ENCODE measurements at regions not wholly inside any gene's neighbourhood (a gene's known extent, or its start where the extent isn't known, plus 50 kb on each side); places are given as distances from the start of the nearest gene placed in this dataset.
"Not testable (repeated sequence)": the region's sequence is repeated elsewhere in the genome, so short reads cannot be mapped to it uniquely, and the experiment has no call there.

DNA sequence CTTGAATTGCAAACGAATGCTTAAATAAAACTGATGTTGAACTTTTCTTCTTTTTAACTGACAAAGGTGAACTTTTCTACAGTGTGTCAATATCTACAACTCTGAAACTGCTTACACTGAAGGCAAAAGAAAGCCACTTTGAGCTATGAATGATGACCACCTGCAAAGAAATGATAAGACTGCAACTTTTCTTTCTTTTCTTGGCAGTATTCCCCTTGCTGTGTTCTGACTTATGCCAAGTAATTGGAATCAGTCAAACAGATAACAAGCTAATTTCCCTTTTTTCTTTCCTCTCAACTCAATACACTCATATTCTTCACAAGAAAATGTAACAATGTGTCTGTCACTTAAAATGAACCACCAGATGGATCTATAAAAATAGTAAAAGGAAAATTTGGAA, 588.1 kb upstream of the BRINP3 start:
- Histone ChIP-seq H3K9me1 (ENCODE audit: control insufficient read depth, extremely low read depth, insufficient read depth, low read length) (no peaks in the 10 kb centered on the region), H3K4me1 (ENCODE audit: control insufficient read depth, extremely low read depth, insufficient read depth, low read length) (no peaks in the 10 kb centered on the region), H3K36me3 (ENCODE audit: control insufficient read depth in 2 of 2, extremely low read depth in 1 of 2, insufficient read depth in 2 of 2, low read length in 2 of 2) (no peaks in the 10 kb centered on the region), H3K27ac (ENCODE audit: control insufficient read depth, insufficient read depth, low read length) (no peak overlapping the region), H2AFZ (ENCODE audit: control insufficient read depth, low read length) (no peak overlapping the region), H4K20me1 (ENCODE audit: control insufficient read depth, extremely low read depth, insufficient read depth, low read length) (no peaks in the 10 kb centered on the region), H3K79me2 (ENCODE audit: control insufficient read depth, insufficient read depth, low read length) (no peaks in the 10 kb centered on the region), H3K27me3 (ENCODE audit: control insufficient read depth, extremely low read depth, insufficient read depth, low read length) (no peaks in the 10 kb centered on the region), H3K9ac (ENCODE audit: control insufficient read depth, extremely low read depth, insufficient read depth, low read length) (no peak overlapping the region), H3K4me2 (ENCODE audit: control insufficient read depth, extremely low read depth, insufficient read depth, low read depth, low read length) (no peak overlapping the region), H3K9me3 (ENCODE audit: control insufficient read depth, low read depth, low read length) (no peaks in the 10 kb centered on the region), H3K4me3 (ENCODE audit: control insufficient read depth in 2 of 3, extremely low read depth in 1 of 3, insufficient read depth in 2 of 3, low read depth in 1 of 3, low read length in 3 of 3) (no peak overlapping the region)
- dilution Hi-C loops (cut with MboI; ENCODE audit: extremely low pct_ligation_motif_present, low sequenced_read_pairs) = no loop called here
- FAIRE-seq (no peak), DNase-seq (ENCODE audit: low read depth, low spot score) (no peak)
- no peak for TF ChIP-seq CTCF (optimal IDR thresholded peaks at IDR 0.05 in 1 of 3, IDR thresholded peaks at IDR 0.05 in 1 of 3, conservative IDR thresholded peaks at IDR 0.05 in 1 of 3; ENCODE audit: extremely low read depth in 1 of 3, insufficient read depth in 2 of 3, low read length in 3 of 3)
- no peak for TF ChIP-seq EZH2 (IDR thresholded peaks at IDR 0.05; ENCODE audit: low read length)

DNA sequence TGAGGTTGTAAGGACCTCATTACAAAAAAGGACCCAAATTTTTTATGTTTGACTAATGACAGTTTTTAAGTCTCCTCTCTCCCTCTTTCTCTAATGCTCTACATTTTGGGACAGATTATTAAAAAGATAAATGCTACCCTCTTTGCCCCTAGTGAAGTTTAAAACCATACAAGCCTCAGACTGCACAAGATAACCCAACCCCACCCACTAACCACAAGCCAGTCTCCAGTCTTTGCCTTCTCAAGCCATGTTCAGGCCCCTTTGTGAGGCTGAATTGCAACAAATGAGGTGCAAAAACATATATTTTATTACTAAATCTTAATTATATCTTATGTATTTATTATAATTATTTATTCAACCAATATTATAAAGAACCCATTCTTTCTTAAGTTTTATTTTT, 597.2 kb upstream of the BRINP3 start:
- no peaks in the 10 kb centered on the region for H3K27me3 ChIP-seq (ENCODE audit: control insufficient read depth, extremely low read depth, insufficient read depth, low read length)
- H4K20me1 ChIP-seq (ENCODE audit: control insufficient read depth, extremely low read depth, insufficient read depth, low read length) = no peaks in the 10 kb centered on the region
- H3K79me2 ChIP-seq (ENCODE audit: control insufficient read depth, insufficient read depth, low read length) = no peaks in the 10 kb centered on the region
- H3K9ac ChIP-seq (ENCODE audit: control insufficient read depth, extremely low read depth, insufficient read depth, low read length) = no peak overlapping the region
- no peak for TF ChIP-seq CTCF (optimal IDR thresholded peaks at IDR 0.05 in 1 of 3, IDR thresholded peaks at IDR 0.05 in 1 of 3, conservative IDR thresholded peaks at IDR 0.05 in 1 of 3; ENCODE audit: extremely low read depth in 1 of 3, insufficient read depth in 2 of 3, low read length in 3 of 3)
- no peak for TF ChIP-seq EZH2 (IDR thresholded peaks at IDR 0.05; ENCODE audit: low read length)
- no peak overlapping the region for H3K27ac ChIP-seq (ENCODE audit: control insufficient read depth, insufficient read depth, low read length)
- H3K4me2 ChIP-seq (ENCODE audit: control insufficient read depth, extremely low read depth, insufficient read depth, low read depth, low read length) = no peak overlapping the region
- no peaks in the 10 kb centered on the region for H3K36me3 ChIP-seq (ENCODE audit: control insufficient read depth in 2 of 2, extremely low read depth in 1 of 2, insufficient read depth in 2 of 2, low read length in 2 of 2)
- DNase-seq (ENCODE audit: low read depth, low spot score) = no peak
- H3K9me3 ChIP-seq (ENCODE audit: control insufficient read depth, low read depth, low read length) = no peaks in the 10 kb centered on the region
- no peak for FAIRE-seq
- dilution Hi-C loops (cut with MboI; ENCODE audit: extremely low pct_ligation_motif_present, low sequenced_read_pairs) = no loop called here
- H3K9me1 ChIP-seq (ENCODE audit: control insufficient read depth, extremely low read depth, insufficient read depth, low read length) = no peaks in the 10 kb centered on the region
- H3K4me1 ChIP-seq (ENCODE audit: control insufficient read depth, extremely low read depth, insufficient read depth, low read length) = no peaks in the 10 kb centered on the region
- no peak overlapping the region for H2AFZ ChIP-seq (ENCODE audit: control insufficient read depth, low read length)
- no peak overlapping the region for H3K4me3 ChIP-seq (ENCODE audit: control insufficient read depth in 2 of 3, extremely low read depth in 1 of 3, insufficient read depth in 2 of 3, low read depth in 1 of 3, low read length in 3 of 3)

GRCh38 chr1:191083090-191083489, 605.4 kb upstream of the BRINP3 start:
- H3K9ac ChIP-seq (ENCODE audit: control insufficient read depth, extremely low read depth, insufficient read depth, low read length); H3K27ac ChIP-seq (ENCODE audit: control insufficient read depth, insufficient read depth, low read length); H3K4me1 ChIP-seq (ENCODE audit: control insufficient read depth, extremely low read depth, insufficient read depth, low read length); H3K4me2 ChIP-seq (ENCODE audit: control insufficient read depth, extremely low read depth, insufficient read depth, low read depth, low read length); H3K9me3 ChIP-seq (ENCODE audit: control insufficient read depth, low read depth, low read length); H2AFZ ChIP-seq (ENCODE audit: control insufficient read depth, low read length); H3K79me2 ChIP-seq (ENCODE audit: control insufficient read depth, insufficient read depth, low read length); FAIRE-seq; H4K20me1 ChIP-seq (ENCODE audit: control insufficient read depth, extremely low read depth, insufficient read depth, low read length); DNase-seq (ENCODE audit: low read depth, low spot score); dilution Hi-C loops (cut with MboI; ENCODE audit: extremely low pct_ligation_motif_present, low sequenced_read_pairs); H3K9me1 ChIP-seq (ENCODE audit: control insufficient read depth, extremely low read depth, insufficient read depth, low read length); H3K4me3 ChIP-seq (ENCODE audit: control insufficient read depth in 2 of 3, extremely low read depth in 1 of 3, insufficient read depth in 2 of 3, low read depth in 1 of 3, low read length in 3 of 3); H3K36me3 ChIP-seq (ENCODE audit: control insufficient read depth in 2 of 2, extremely low read depth in 1 of 2, insufficient read depth in 2 of 2, low read length in 2 of 2); H3K27me3 ChIP-seq (ENCODE audit: control insufficient read depth, extremely low read depth, insufficient read depth, low read length): not testable (repeated sequence)

All from keratinocyte (primary cell).